Natural killer cell treated with Interleukin-12 subunit alpha and Interleukin-12 subunit beta and Interleukin-15 and Interleukin-18, amount 100 ng/mL, for 72 hours (primary cell): ENCODE measurements at regions not wholly inside any gene's neighbourhood (a gene's known extent, or its start where the extent isn't known, plus 50 kb on each side); places are given as distances from the start of the nearest gene placed in this dataset.
A peak's percentile ranks its signal among the peaks of the same experiment; 100 is the strongest.

Source experiments
- ATAC-seq, 2 donors: fragments of 150-1000 bp; cut with Tn5 transposase in 1 of 2; sonication (Bioruptor Pico), chemical (Tn5 transposase) in 1 of 2; 2 replicates each; pipeline ENCODE4 v1.10.0; 2021
- DNase-seq: peaks from one replicate; pipeline ENCODE4 v3.0.0; 2022; ENCODE audit warnings: low spot score
- H3K27ac Mint-ChIP-seq, 2 donors: 1 replicate in 1 of 2; 2 replicates in 1 of 2; pipeline ENCODE4 v1.8.0; 2022; ENCODE audit warnings: mixed read lengths in 2 of 2, mild to moderate bottlenecking in 1 of 2, moderate library complexity in 1 of 2
- H3K27me3 Mint-ChIP-seq, 2 donors: 1 replicate in 1 of 2; 2 replicates in 1 of 2; pipeline ENCODE4 v1.8.0; 2022; ENCODE audit warnings: mixed read lengths in 2 of 2
- H3K36me3 Mint-ChIP-seq: one replicate; pipeline ENCODE4 v1.8.0; 2022; ENCODE audit warnings: mixed read lengths
- H3K4me1 Mint-ChIP-seq, 2 donors: 1 replicate in 1 of 2; 2 replicates in 1 of 2; pipeline ENCODE4 v1.8.0; 2022; ENCODE audit warnings: low read depth in 2 of 2, mixed read lengths in 2 of 2, mild to moderate bottlenecking in 1 of 2
- H3K4me3 Mint-ChIP-seq: one replicate; pipeline ENCODE4 v1.8.0; 2022; ENCODE audit warnings: mixed read lengths
- H3K9me3 Mint-ChIP-seq: 2 replicates; pipeline ENCODE4 v1.8.0; 2022; ENCODE audit warnings: mixed read lengths

GRCh38 chr7:41134300-41135255 is 568.3 kb downstream of the INHBA start:
- H3K27ac Mint-ChIP-seq: no peak overlapping the region
- peak; percentile 59 to 79 for ATAC-seq
- H3K4me1 Mint-ChIP-seq: no peaks in the 10 kb centered on the region
- no peaks in the 10 kb centered on the region for H3K36me3 Mint-ChIP-seq
- H3K4me3 Mint-ChIP-seq: no peak overlapping the region
- DNase-seq: no peak
- peaks cover 3% of the 10 kb centered on the region for H3K9me3 Mint-ChIP-seq
- H3K27me3 Mint-ChIP-seq: no peaks in the 10 kb centered on the region

- no peak overlapping the region for H3K27ac Mint-ChIP-seq
- no peaks in the 10 kb centered on the region for H3K36me3 Mint-ChIP-seq
- ATAC-seq (no peak), DNase-seq (no peak)
- H3K27me3 Mint-ChIP-seq: no peaks in the 10 kb centered on the region
- no peaks in the 10 kb centered on the region for H3K4me1 Mint-ChIP-seq
- no peak overlapping the region for H3K4me3 Mint-ChIP-seq
- H3K9me3 Mint-ChIP-seq: peaks cover 3% of the 10 kb centered on the region
Measured at GRCh38 chr7:41133690-41134299, 569.1 kb downstream of the INHBA start.

- Mint-ChIP-seq H3K27me3 (no peaks in the 10 kb centered on the region), H3K4me3 (no peak overlapping the region), H3K9me3 (no peaks in the 10 kb centered on the region), H3K27ac (no peak overlapping the region), H3K36me3 (no peaks in the 10 kb centered on the region), H3K4me1 (no peaks in the 10 kb centered on the region)
- ATAC-seq (no peak), DNase-seq (no peak)
Measured at GRCh38 chr7:41131956-41132355, 570.9 kb downstream of the INHBA start.

GRCh38 chr7:41130561-41131236 is 572.2 kb downstream of the INHBA start:
- H3K27ac Mint-ChIP-seq: no peak overlapping the region
- DNase-seq (no peak), ATAC-seq (no peak)
- no peak overlapping the region for H3K4me3 Mint-ChIP-seq
- no peaks in the 10 kb centered on the region for H3K27me3 Mint-ChIP-seq
- no peaks in the 10 kb centered on the region for H3K9me3 Mint-ChIP-seq
- no peaks in the 10 kb centered on the region for H3K36me3 Mint-ChIP-seq
- no peaks in the 10 kb centered on the region for H3K4me1 Mint-ChIP-seq

GRCh38 chr7:41130086-41130485 is 572.8 kb downstream of the INHBA start:
- Mint-ChIP-seq H3K36me3 (no peaks in the 10 kb centered on the region), H3K9me3 (no peaks in the 10 kb centered on the region), H3K27ac (no peak overlapping the region), H3K4me1 (no peaks in the 10 kb centered on the region), H3K4me3 (no peak overlapping the region), H3K27me3 (no peaks in the 10 kb centered on the region)
- no peak for DNase-seq
- no peak for ATAC-seq

GRCh38 chr7:41125343-41125742 is 577.5 kb downstream of the INHBA start:
- DNase-seq (no peak), ATAC-seq (no peak)
- H3K4me3 Mint-ChIP-seq: no peak overlapping the region
- peaks cover 3% of the 10 kb centered on the region for H3K9me3 Mint-ChIP-seq
- no peaks in the 10 kb centered on the region for H3K36me3 Mint-ChIP-seq
- H3K4me1 Mint-ChIP-seq: no peaks in the 10 kb centered on the region
- H3K27me3 Mint-ChIP-seq: no peaks in the 10 kb centered on the region
- H3K27ac Mint-ChIP-seq: no peak overlapping the region

GRCh38 chr7:41122256-41122987 is 580.5 kb downstream of the INHBA start:
- DNase-seq: no peak
- Mint-ChIP-seq H3K27ac (no peak overlapping the region), H3K36me3 (no peaks in the 10 kb centered on the region), H3K9me3 (peaks cover 3% of the 10 kb centered on the region), H3K4me3 (no peak overlapping the region), H3K4me1 (no peaks in the 10 kb centered on the region), H3K27me3 (no peaks in the 10 kb centered on the region)
- ATAC-seq: no peak

GRCh38 chr7:41121228-41121627 is 581.7 kb downstream of the INHBA start:
- no peaks in the 10 kb centered on the region for H3K27me3 Mint-ChIP-seq
- H3K27ac Mint-ChIP-seq: no peak overlapping the region
- no peaks in the 10 kb centered on the region for H3K4me1 Mint-ChIP-seq
- no peak for DNase-seq
- H3K4me3 Mint-ChIP-seq: no peak overlapping the region
- no peaks in the 10 kb centered on the region for H3K36me3 Mint-ChIP-seq
- ATAC-seq: no peak
- H3K9me3 Mint-ChIP-seq: peaks cover 6% of the 10 kb centered on the region

GRCh38 chr7:41118486-41118885 is 584.4 kb downstream of the INHBA start:
- Mint-ChIP-seq H3K9me3 (peaks cover 6% of the 10 kb centered on the region), H3K36me3 (no peaks in the 10 kb centered on the region), H3K4me1 (no peaks in the 10 kb centered on the region), H3K27ac (no peak overlapping the region), H3K27me3 (no peaks in the 10 kb centered on the region), H3K4me3 (no peak overlapping the region)
- DNase-seq (no peak), ATAC-seq (no peak)

GRCh38 chr7:41117431-41117830 is 585.5 kb downstream of the INHBA start:
- H3K4me1 Mint-ChIP-seq: no peaks in the 10 kb centered on the region
- no peaks in the 10 kb centered on the region for H3K36me3 Mint-ChIP-seq
- H3K9me3 Mint-ChIP-seq: peaks cover 3% of the 10 kb centered on the region
- ATAC-seq (no peak), DNase-seq (no peak)
- H3K27ac Mint-ChIP-seq: no peak overlapping the region
- no peaks in the 10 kb centered on the region for H3K27me3 Mint-ChIP-seq
- H3K4me3 Mint-ChIP-seq: no peak overlapping the region

GRCh38 chr7:41116817-41117216 is 586.1 kb downstream of the INHBA start:
- Mint-ChIP-seq H3K27me3 (no peaks in the 10 kb centered on the region), H3K27ac (no peak overlapping the region), H3K4me3 (no peak overlapping the region), H3K9me3 (peaks cover 3% of the 10 kb centered on the region), H3K36me3 (no peaks in the 10 kb centered on the region), H3K4me1 (no peaks in the 10 kb centered on the region)
- ATAC-seq (no peak), DNase-seq (no peak)

- no peak overlapping the region for H3K27ac Mint-ChIP-seq
- H3K4me3 Mint-ChIP-seq: no peak overlapping the region
- H3K9me3 Mint-ChIP-seq: peaks cover 3% of the 10 kb centered on the region
- no peaks in the 10 kb centered on the region for H3K36me3 Mint-ChIP-seq
- H3K4me1 Mint-ChIP-seq: no peaks in the 10 kb centered on the region
- ATAC-seq (no peak), DNase-seq (no peak)
- H3K27me3 Mint-ChIP-seq: no peaks in the 10 kb centered on the region
Measured at GRCh38 chr7:41116337-41116736, 586.6 kb downstream of the INHBA start.

- Mint-ChIP-seq H3K9me3 (peaks cover 3% of the 10 kb centered on the region), H3K27me3 (no peaks in the 10 kb centered on the region), H3K27ac (no peak overlapping the region), H3K36me3 (no peaks in the 10 kb centered on the region), H3K4me1 (no peaks in the 10 kb centered on the region), H3K4me3 (no peak overlapping the region)
- ATAC-seq (no peak), DNase-seq (no peak)
Measured at GRCh38 chr7:41114691-41115090, 588.2 kb downstream of the INHBA start.
